ENCODE measurements at regions not wholly inside any gene's neighbourhood (a gene's known extent, or its start where the extent isn't known, plus 50 kb on each side); places are given as distances from the start of the nearest gene placed in this dataset.

- ChIA-PET POLR2A (ENCODE audit: partially characterized antibody) (no interaction called here), CTCF (ENCODE audit: partially characterized antibody) (no interaction called here)
- Histone ChIP-seq H3K36me3 (ENCODE audit: insufficient read depth, low read length) (no peaks in the 10 kb centered on the region), H3K9me3 (ENCODE audit: control insufficient read depth in 1 of 2, low read length in 2 of 2) (no peaks in the 10 kb centered on the region), H3K27ac (ENCODE audit: low read depth, low read length) (no peak overlapping the region), H3K4me3 (ENCODE audit: low read length in 2 of 2) (no peak overlapping the region), H3K27me3 (ENCODE audit: insufficient read depth, low read length) (no peaks in the 10 kb centered on the region), H3K4me1 (ENCODE audit: insufficient read depth, low read length) (no peaks in the 10 kb centered on the region)
- H3K36me3 Mint-ChIP-seq = no peaks in the 10 kb centered on the region
- no peak overlapping the region for H3K4me3 Mint-ChIP-seq
- peaks cover 4 to 6% of the 10 kb centered on the region in 2 donors for H3K27me3 Mint-ChIP-seq
- no peak overlapping the region for H3K27ac Mint-ChIP-seq
- H3K9me3 Mint-ChIP-seq = peaks cover 0 to 8% (median 2%) of the 10 kb centered on the region in 8 donors
- intact Hi-C loops (cut with micrococcal nuclease) = no loop called here
- H3K4me1 Mint-ChIP-seq = no peaks in the 10 kb centered on the region
- DNase-seq = no peak
Measured at GRCh38 chr18:76232010-76232409, 263.0 kb downstream of the ZNF516 start.

- peaks cover 0 to 5% (median 0%) of the 10 kb centered on the region in 8 donors for H3K9me3 Mint-ChIP-seq
- H3K27me3 Mint-ChIP-seq = peaks cover 4 to 6% of the 10 kb centered on the region in 2 donors
- Histone ChIP-seq H3K9me3 (ENCODE audit: control insufficient read depth in 1 of 2, low read length in 2 of 2) (no peaks in the 10 kb centered on the region), H3K27me3 (ENCODE audit: insufficient read depth, low read length) (no peaks in the 10 kb centered on the region), H3K4me1 (ENCODE audit: insufficient read depth, low read length) (no peaks in the 10 kb centered on the region), H3K36me3 (ENCODE audit: insufficient read depth, low read length) (no peaks in the 10 kb centered on the region), H3K4me3 (ENCODE audit: low read length in 2 of 2) (no peak overlapping the region), H3K27ac (ENCODE audit: low read depth, low read length) (no peak overlapping the region)
- no peaks in the 10 kb centered on the region for H3K36me3 Mint-ChIP-seq
- H3K4me1 Mint-ChIP-seq = no peaks in the 10 kb centered on the region
- no peak overlapping the region for H3K27ac Mint-ChIP-seq
- H3K4me3 Mint-ChIP-seq = no peak overlapping the region
- no peak for DNase-seq
- POLR2A ChIA-PET (ENCODE audit: partially characterized antibody) = no interaction called here
- intact Hi-C loops (cut with micrococcal nuclease) = no loop called here
- CTCF ChIA-PET (ENCODE audit: partially characterized antibody) = no interaction called here
Measured at GRCh38 chr18:76231402-76231801, 263.6 kb downstream of the ZNF516 start.

- no peaks in the 10 kb centered on the region for H3K4me1 ChIP-seq (ENCODE audit: insufficient read depth, low read length)
- intact Hi-C loops (cut with micrococcal nuclease) = no loop called here
- no peaks in the 10 kb centered on the region for H3K36me3 ChIP-seq (ENCODE audit: insufficient read depth, low read length)
- Mint-ChIP-seq H3K27ac (no peak overlapping the region), H3K36me3 (no peaks in the 10 kb centered on the region), H3K4me1 (no peaks in the 10 kb centered on the region), H3K9me3 (peaks cover 0 to 2% (median 0%) of the 10 kb centered on the region in 8 donors), H3K4me3 (no peak overlapping the region), H3K27me3 (peaks cover 3 to 6% of the 10 kb centered on the region in 2 donors)
- H3K27me3 ChIP-seq (ENCODE audit: insufficient read depth, low read length) = no peaks in the 10 kb centered on the region
- no peak overlapping the region for H3K27ac ChIP-seq (ENCODE audit: low read depth, low read length)
- POLR2A ChIA-PET (ENCODE audit: partially characterized antibody) = no interaction called here
- H3K9me3 ChIP-seq (ENCODE audit: control insufficient read depth in 1 of 2, low read length in 2 of 2) = no peaks in the 10 kb centered on the region
- H3K4me3 ChIP-seq (ENCODE audit: low read length in 2 of 2) = no peak overlapping the region
- CTCF ChIA-PET (ENCODE audit: partially characterized antibody) = no interaction called here
- DNase-seq = no peak
Measured at GRCh38 chr18:76230791-76231190, 264.3 kb downstream of the ZNF516 start.

GRCh38 chr18:76228716-76229115 lies 266.3 kb downstream of the ZNF516 start:
- H3K4me1 Mint-ChIP-seq = no peaks in the 10 kb centered on the region

GRCh38 chr18:76227759-76228158 lies 267.3 kb downstream of the ZNF516 start:
- Histone ChIP-seq H3K4me1 (ENCODE audit: insufficient read depth, low read length) (no peaks in the 10 kb centered on the region), H3K4me3 (ENCODE audit: low read length in 2 of 2) (no peak overlapping the region), H3K27me3 (ENCODE audit: insufficient read depth, low read length) (no peaks in the 10 kb centered on the region), H3K36me3 (ENCODE audit: insufficient read depth, low read length) (no peaks in the 10 kb centered on the region), H3K9me3 (ENCODE audit: control insufficient read depth in 1 of 2, low read length in 2 of 2) (no peaks in the 10 kb centered on the region), H3K27ac (ENCODE audit: low read depth, low read length) (no peak overlapping the region)
- H3K36me3 Mint-ChIP-seq = no peaks in the 10 kb centered on the region
- H3K4me3 Mint-ChIP-seq = no peak overlapping the region
- ChIA-PET CTCF (ENCODE audit: partially characterized antibody) (no interaction called here), POLR2A (ENCODE audit: partially characterized antibody) (no interaction called here)
- DNase-seq = no peak
- H3K9me3 Mint-ChIP-seq = peaks cover 0 to 6% (median 0%) of the 10 kb centered on the region in 8 donors
- no peak overlapping the region for H3K27ac Mint-ChIP-seq
- intact Hi-C loops (cut with micrococcal nuclease) = no loop called here
- peaks cover 1 to 2% of the 10 kb centered on the region in 2 donors for H3K27me3 Mint-ChIP-seq
- no peaks in the 10 kb centered on the region for H3K4me1 Mint-ChIP-seq

More at GRCh38 chr18:76228716-76229115, 266.3 kb downstream of the ZNF516 start:
- no peaks in the 10 kb centered on the region for H3K36me3 Mint-ChIP-seq
- ChIA-PET CTCF (ENCODE audit: partially characterized antibody) (no interaction called here), POLR2A (ENCODE audit: partially characterized antibody) (no interaction called here)
- H3K36me3 ChIP-seq (ENCODE audit: insufficient read depth, low read length) = no peaks in the 10 kb centered on the region
- intact Hi-C loops (cut with micrococcal nuclease) = no loop called here
- no peak overlapping the region for H3K27ac ChIP-seq (ENCODE audit: low read depth, low read length)
- no peak overlapping the region for H3K4me3 Mint-ChIP-seq
- H3K9me3 Mint-ChIP-seq = peaks cover 0 to 6% (median 0%) of the 10 kb centered on the region in 8 donors
- H3K4me1 ChIP-seq (ENCODE audit: insufficient read depth, low read length) = no peaks in the 10 kb centered on the region
- no peaks in the 10 kb centered on the region for H3K9me3 ChIP-seq (ENCODE audit: control insufficient read depth in 1 of 2, low read length in 2 of 2)
- H3K27me3 ChIP-seq (ENCODE audit: insufficient read depth, low read length) = no peaks in the 10 kb centered on the region
- no peak overlapping the region for H3K27ac Mint-ChIP-seq
- no peak overlapping the region for H3K4me3 ChIP-seq (ENCODE audit: low read length in 2 of 2)
- DNase-seq = no peak
- peaks cover 1 to 2% of the 10 kb centered on the region in 2 donors for H3K27me3 Mint-ChIP-seq

- ChIA-PET POLR2A (ENCODE audit: partially characterized antibody) (no interaction called here), CTCF (ENCODE audit: partially characterized antibody) (no interaction called here)
- Histone ChIP-seq H3K4me1 (ENCODE audit: insufficient read depth, low read length) (no peaks in the 10 kb centered on the region), H3K27ac (ENCODE audit: low read depth, low read length) (no peak overlapping the region), H3K36me3 (ENCODE audit: insufficient read depth, low read length) (no peaks in the 10 kb centered on the region), H3K4me3 (ENCODE audit: low read length in 2 of 2) (no peak overlapping the region), H3K27me3 (ENCODE audit: insufficient read depth, low read length) (no peaks in the 10 kb centered on the region), H3K9me3 (ENCODE audit: control insufficient read depth in 1 of 2, low read length in 2 of 2) (no peaks in the 10 kb centered on the region)
- Mint-ChIP-seq H3K4me3 (no peak overlapping the region), H3K27ac (no peak overlapping the region), H3K27me3 (no peaks in the 10 kb centered on the region), H3K9me3 (peaks cover 0 to 7% (median 0%) of the 10 kb centered on the region in 8 donors), H3K36me3 (no peaks in the 10 kb centered on the region), H3K4me1 (no peaks in the 10 kb centered on the region)
- intact Hi-C loops (cut with micrococcal nuclease) = no loop called here
- no peak for DNase-seq
Measured at GRCh38 chr18:76223403-76223802, 271.6 kb downstream of the ZNF516 start.

- H3K9me3 ChIP-seq (ENCODE audit: control insufficient read depth in 1 of 2, low read length in 2 of 2) = no peaks in the 10 kb centered on the region
- no peak overlapping the region for H3K4me3 Mint-ChIP-seq
- H3K27me3 Mint-ChIP-seq = no peaks in the 10 kb centered on the region
- no peaks in the 10 kb centered on the region for H3K4me1 Mint-ChIP-seq
- H3K27ac Mint-ChIP-seq = no peak overlapping the region
- H3K4me1 ChIP-seq (ENCODE audit: insufficient read depth, low read length) = no peaks in the 10 kb centered on the region
- intact Hi-C loops (cut with micrococcal nuclease) = no loop called here
- CTCF ChIA-PET (ENCODE audit: partially characterized antibody) = no interaction called here
- POLR2A ChIA-PET (ENCODE audit: partially characterized antibody) = no interaction called here
- no peak overlapping the region for H3K27ac ChIP-seq (ENCODE audit: low read depth, low read length)
- no peak for DNase-seq
- no peaks in the 10 kb centered on the region for H3K36me3 Mint-ChIP-seq
- H3K9me3 Mint-ChIP-seq = peaks cover 0 to 4% (median 0%) of the 10 kb centered on the region in 8 donors
- no peak overlapping the region for H3K4me3 ChIP-seq (ENCODE audit: low read length in 2 of 2)
- no peaks in the 10 kb centered on the region for H3K36me3 ChIP-seq (ENCODE audit: insufficient read depth, low read length)
- H3K27me3 ChIP-seq (ENCODE audit: insufficient read depth, low read length) = no peaks in the 10 kb centered on the region
Measured at GRCh38 chr18:76219023-76219422, 276.0 kb downstream of the ZNF516 start.

GRCh38 chr18:76216096-76216495 lies 278.9 kb downstream of the ZNF516 start:
- H3K27me3 ChIP-seq (ENCODE audit: insufficient read depth, low read length) = no peaks in the 10 kb centered on the region
- peaks cover 0 to 8% (median 2%) of the 10 kb centered on the region in 4 donors for H3K4me1 Mint-ChIP-seq
- ChIA-PET POLR2A (ENCODE audit: partially characterized antibody) (no interaction called here), CTCF (ENCODE audit: partially characterized antibody) (no interaction called here)
- H3K27ac Mint-ChIP-seq = no peak overlapping the region
- intact Hi-C loops (cut with micrococcal nuclease) = no loop called here
- peaks cover 2 to 3% of the 10 kb centered on the region in 2 donors for H3K27me3 Mint-ChIP-seq
- H3K9me3 ChIP-seq (ENCODE audit: control insufficient read depth in 1 of 2, low read length in 2 of 2) = no peaks in the 10 kb centered on the region
- H3K4me3 ChIP-seq (ENCODE audit: low read length in 2 of 2) = no peak overlapping the region
- DNase-seq = no peak
- H3K4me1 ChIP-seq (ENCODE audit: insufficient read depth, low read length) = peaks cover 4% of the 10 kb centered on the region
- H3K36me3 ChIP-seq (ENCODE audit: insufficient read depth, low read length) = no peaks in the 10 kb centered on the region
- H3K4me3 Mint-ChIP-seq = no peak overlapping the region
- H3K9me3 Mint-ChIP-seq = peaks cover 0 to 1% (median 0%) of the 10 kb centered on the region in 8 donors
- H3K36me3 Mint-ChIP-seq = no peaks in the 10 kb centered on the region
- no peak overlapping the region for H3K27ac ChIP-seq (ENCODE audit: low read depth, low read length)
